ENCODE measurements at regions not wholly inside any gene's neighbourhood (a gene's known extent, or its start where the extent isn't known, plus 50 kb on each side); places are given as distances from the start of the nearest gene placed in this dataset.

GRCh38 chr7:155166108-155166507 lies 96.0 kb downstream of the HTR5A start:
- Histone ChIP-seq H3K9ac (ENCODE audit: control insufficient read depth, extremely low read depth, insufficient read depth, low read length) (no peak overlapping the region), H4K20me1 (ENCODE audit: control insufficient read depth, extremely low read depth, insufficient read depth, low read length) (no peaks in the 10 kb centered on the region), H3K27me3 (ENCODE audit: control insufficient read depth, extremely low read depth, insufficient read depth, low read length) (no peaks in the 10 kb centered on the region), H3K4me3 (ENCODE audit: control insufficient read depth in 2 of 3, extremely low read depth in 1 of 3, insufficient read depth in 2 of 3, low read depth in 1 of 3, low read length in 3 of 3) (no peak overlapping the region), H3K4me1 (ENCODE audit: control insufficient read depth, extremely low read depth, insufficient read depth, low read length) (no peaks in the 10 kb centered on the region), H3K79me2 (ENCODE audit: control insufficient read depth, insufficient read depth, low read length) (no peaks in the 10 kb centered on the region), H3K36me3 (ENCODE audit: control insufficient read depth in 2 of 2, extremely low read depth in 1 of 2, insufficient read depth in 2 of 2, low read length in 2 of 2) (no peaks in the 10 kb centered on the region), H3K9me1 (ENCODE audit: control insufficient read depth, extremely low read depth, insufficient read depth, low read length) (no peaks in the 10 kb centered on the region), H2AFZ (ENCODE audit: control insufficient read depth, low read length) (no peak overlapping the region), H3K27ac (ENCODE audit: control insufficient read depth, insufficient read depth, low read length) (no peak overlapping the region), H3K4me2 (ENCODE audit: control insufficient read depth, extremely low read depth, insufficient read depth, low read depth, low read length) (no peak overlapping the region), H3K9me3 (ENCODE audit: control insufficient read depth, low read depth, low read length) (peaks cover 2% of the 10 kb centered on the region)
- no peak for FAIRE-seq
- dilution Hi-C loops (cut with MboI; ENCODE audit: extremely low pct_ligation_motif_present, low sequenced_read_pairs): no loop called here
- no peak for DNase-seq (ENCODE audit: low read depth, low spot score)
- no peak for TF ChIP-seq EZH2 (IDR thresholded peaks at IDR 0.05; ENCODE audit: low read length)
- TF ChIP-seq, protein P1, sequence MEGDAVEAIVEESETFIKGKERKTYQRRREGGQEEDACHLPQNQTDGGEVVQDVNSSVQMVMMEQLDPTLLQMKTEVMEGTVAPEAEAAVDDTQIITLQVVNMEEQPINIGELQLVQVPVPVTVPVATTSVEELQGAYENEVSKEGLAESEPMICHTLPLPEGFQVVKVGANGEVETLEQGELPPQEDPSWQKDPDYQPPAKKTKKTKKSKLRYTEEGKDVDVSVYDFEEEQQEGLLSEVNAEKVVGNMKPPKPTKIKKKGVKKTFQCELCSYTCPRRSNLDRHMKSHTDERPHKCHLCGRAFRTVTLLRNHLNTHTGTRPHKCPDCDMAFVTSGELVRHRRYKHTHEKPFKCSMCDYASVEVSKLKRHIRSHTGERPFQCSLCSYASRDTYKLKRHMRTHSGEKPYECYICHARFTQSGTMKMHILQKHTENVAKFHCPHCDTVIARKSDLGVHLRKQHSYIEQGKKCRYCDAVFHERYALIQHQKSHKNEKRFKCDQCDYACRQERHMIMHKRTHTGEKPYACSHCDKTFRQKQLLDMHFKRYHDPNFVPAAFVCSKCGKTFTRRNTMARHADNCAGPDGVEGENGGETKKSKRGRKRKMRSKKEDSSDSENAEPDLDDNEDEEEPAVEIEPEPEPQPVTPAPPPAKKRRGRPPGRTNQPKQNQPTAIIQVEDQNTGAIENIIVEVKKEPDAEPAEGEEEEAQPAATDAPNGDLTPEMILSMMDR (optimal IDR thresholded peaks at IDR 0.05 in 1 of 3, IDR thresholded peaks at IDR 0.05 in 1 of 3, conservative IDR thresholded peaks at IDR 0.05 in 1 of 3; ENCODE audit: extremely low read depth in 1 of 3, insufficient read depth in 2 of 3, low read length in 3 of 3): no peak

GRCh38 chr7:155166673-155167370 lies 96.7 kb downstream of the HTR5A start:
- Histone ChIP-seq H4K20me1 (ENCODE audit: control insufficient read depth, extremely low read depth, insufficient read depth, low read length) (no peaks in the 10 kb centered on the region), H3K27ac (ENCODE audit: control insufficient read depth, insufficient read depth, low read length) (no peak overlapping the region), H3K4me1 (ENCODE audit: control insufficient read depth, extremely low read depth, insufficient read depth, low read length) (no peaks in the 10 kb centered on the region), H3K79me2 (ENCODE audit: control insufficient read depth, insufficient read depth, low read length) (no peaks in the 10 kb centered on the region), H3K27me3 (ENCODE audit: control insufficient read depth, extremely low read depth, insufficient read depth, low read length) (no peaks in the 10 kb centered on the region), H2AFZ (ENCODE audit: control insufficient read depth, low read length) (no peak overlapping the region), H3K9me3 (ENCODE audit: control insufficient read depth, low read depth, low read length) (peaks cover 2% of the 10 kb centered on the region), H3K9ac (ENCODE audit: control insufficient read depth, extremely low read depth, insufficient read depth, low read length) (no peak overlapping the region), H3K36me3 (ENCODE audit: control insufficient read depth in 2 of 2, extremely low read depth in 1 of 2, insufficient read depth in 2 of 2, low read length in 2 of 2) (no peaks in the 10 kb centered on the region), H3K9me1 (ENCODE audit: control insufficient read depth, extremely low read depth, insufficient read depth, low read length) (no peaks in the 10 kb centered on the region), H3K4me2 (ENCODE audit: control insufficient read depth, extremely low read depth, insufficient read depth, low read depth, low read length) (no peak overlapping the region), H3K4me3 (ENCODE audit: control insufficient read depth in 2 of 3, extremely low read depth in 1 of 3, insufficient read depth in 2 of 3, low read depth in 1 of 3, low read length in 3 of 3) (no peak overlapping the region)
- DNase-seq (ENCODE audit: low read depth, low spot score) (peak; percentile 85), FAIRE-seq (peak; percentile 71)
- dilution Hi-C loops (cut with MboI; ENCODE audit: extremely low pct_ligation_motif_present, low sequenced_read_pairs): no loop called here
- TF ChIP-seq, protein P1 (optimal IDR thresholded peaks at IDR 0.05 in 1 of 3, IDR thresholded peaks at IDR 0.05 in 1 of 3, conservative IDR thresholded peaks at IDR 0.05 in 1 of 3; ENCODE audit: extremely low read depth in 1 of 3, insufficient read depth in 2 of 3, low read length in 3 of 3): no peak
- no peak for TF ChIP-seq EZH2 (IDR thresholded peaks at IDR 0.05; ENCODE audit: low read length)

Measured in keratinocyte (primary cell).